ENCODE measurements at regions not wholly inside any gene's neighbourhood (a gene's known extent, or its start where the extent isn't known, plus 50 kb on each side); places are given as distances from the start of the nearest gene placed in this dataset.
"Not testable (repeated sequence)": the region's sequence is repeated elsewhere in the genome, so short reads cannot be mapped to it uniquely, and the experiment has no call there.

DNA sequence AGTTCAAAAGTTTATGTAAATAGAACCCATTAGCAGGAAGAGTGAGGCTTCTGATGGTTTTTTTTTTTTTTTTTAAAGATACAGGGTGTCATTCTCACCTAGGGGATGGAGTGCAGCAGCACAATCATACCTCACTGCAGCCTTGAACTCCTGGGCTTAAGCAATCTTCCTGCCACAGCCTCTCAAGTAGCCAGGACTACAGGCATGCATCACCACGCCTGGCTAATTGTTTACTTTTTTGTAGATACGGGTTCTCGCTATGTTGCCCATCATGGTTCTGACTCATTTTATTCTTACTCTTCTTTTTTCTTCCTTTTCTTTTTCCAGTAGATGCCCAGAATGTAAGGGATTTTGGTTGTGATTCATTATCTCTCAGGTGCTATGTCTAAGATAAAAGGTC, 201.1 kb downstream of the NNT start:
- H3K4me3 ChIP-seq = no peak overlapping the region
- H3K9me3 ChIP-seq = no peaks in the 10 kb centered on the region
- TF ChIP-seq, protein P1, sequence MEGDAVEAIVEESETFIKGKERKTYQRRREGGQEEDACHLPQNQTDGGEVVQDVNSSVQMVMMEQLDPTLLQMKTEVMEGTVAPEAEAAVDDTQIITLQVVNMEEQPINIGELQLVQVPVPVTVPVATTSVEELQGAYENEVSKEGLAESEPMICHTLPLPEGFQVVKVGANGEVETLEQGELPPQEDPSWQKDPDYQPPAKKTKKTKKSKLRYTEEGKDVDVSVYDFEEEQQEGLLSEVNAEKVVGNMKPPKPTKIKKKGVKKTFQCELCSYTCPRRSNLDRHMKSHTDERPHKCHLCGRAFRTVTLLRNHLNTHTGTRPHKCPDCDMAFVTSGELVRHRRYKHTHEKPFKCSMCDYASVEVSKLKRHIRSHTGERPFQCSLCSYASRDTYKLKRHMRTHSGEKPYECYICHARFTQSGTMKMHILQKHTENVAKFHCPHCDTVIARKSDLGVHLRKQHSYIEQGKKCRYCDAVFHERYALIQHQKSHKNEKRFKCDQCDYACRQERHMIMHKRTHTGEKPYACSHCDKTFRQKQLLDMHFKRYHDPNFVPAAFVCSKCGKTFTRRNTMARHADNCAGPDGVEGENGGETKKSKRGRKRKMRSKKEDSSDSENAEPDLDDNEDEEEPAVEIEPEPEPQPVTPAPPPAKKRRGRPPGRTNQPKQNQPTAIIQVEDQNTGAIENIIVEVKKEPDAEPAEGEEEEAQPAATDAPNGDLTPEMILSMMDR (IDR thresholded peaks at IDR 0.05) = no peak

DNA sequence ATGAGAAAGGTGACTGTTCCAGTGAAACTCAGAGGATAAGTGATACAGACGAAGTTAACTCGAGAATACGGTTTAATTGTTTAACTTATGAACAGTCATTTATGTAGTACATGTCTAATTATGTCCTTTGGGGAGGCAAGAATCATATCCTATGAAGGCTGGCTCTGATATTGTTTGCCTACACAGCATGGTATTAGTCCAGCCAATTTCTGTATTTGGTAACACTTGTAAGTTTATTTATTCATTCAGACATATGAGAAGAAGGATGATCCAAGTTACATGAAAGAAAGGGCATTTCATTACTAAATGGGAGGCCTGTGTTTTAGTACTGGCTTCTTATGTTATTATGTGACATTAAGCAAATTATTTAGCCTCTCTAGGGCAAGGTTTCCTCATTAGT, 199.7 kb downstream of the NNT start:
- Histone ChIP-seq H3K27ac (no peak overlapping the region), H3K4me3 (no peak overlapping the region), H3K27me3 (no peaks in the 10 kb centered on the region), H3K9me3 (no peaks in the 10 kb centered on the region), H3K4me1 (no peaks in the 10 kb centered on the region), H3K36me3 (no peaks in the 10 kb centered on the region)
- no peak for DNase-seq (ENCODE audit: low spot score in 2 of 2)
- TF ChIP-seq, protein P1 (IDR thresholded peaks at IDR 0.05) = no peak
- intact Hi-C loops (cut with DNase I) = no loop called here

More for the DNA sequence above, 201.1 kb downstream of the NNT start:
- H3K27ac ChIP-seq = no peak overlapping the region
- no peaks in the 10 kb centered on the region for H3K36me3 ChIP-seq
- no peaks in the 10 kb centered on the region for H3K4me1 ChIP-seq
- intact Hi-C loops (cut with DNase I) = no loop called here
- no peak for DNase-seq (ENCODE audit: low spot score in 2 of 2)
- H3K27me3 ChIP-seq = no peaks in the 10 kb centered on the region

DNA sequence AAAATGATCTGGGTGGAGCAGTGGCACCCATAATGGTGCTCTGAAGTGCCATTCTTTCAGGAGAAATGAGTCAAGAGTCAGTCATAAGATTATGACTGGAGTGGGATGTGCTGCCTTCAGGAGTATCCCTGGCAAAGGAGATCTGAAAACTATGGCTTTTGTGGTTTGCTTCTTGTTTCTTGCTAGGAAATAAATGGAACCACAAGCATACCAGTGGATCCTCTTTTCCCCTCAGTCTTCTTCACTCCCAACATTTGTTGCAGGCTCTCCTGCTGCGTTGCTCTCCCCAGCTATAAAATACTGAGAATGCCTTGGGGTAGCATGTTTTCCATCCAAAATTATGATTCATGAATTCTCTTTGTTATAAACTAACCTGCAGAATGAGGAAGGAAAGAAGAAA, 199.1 kb downstream of the NNT start:
- H3K27me3 ChIP-seq = no peaks in the 10 kb centered on the region
- no peaks in the 10 kb centered on the region for H3K9me3 ChIP-seq
- TF ChIP-seq, protein P1 (IDR thresholded peaks at IDR 0.05) = no peak
- DNase-seq (ENCODE audit: low spot score in 2 of 2) = no peak
- no peaks in the 10 kb centered on the region for H3K36me3 ChIP-seq
- intact Hi-C loops (cut with DNase I) = no loop called here
- H3K4me3 ChIP-seq = no peak overlapping the region
- no peaks in the 10 kb centered on the region for H3K4me1 ChIP-seq
- no peak overlapping the region for H3K27ac ChIP-seq

DNA sequence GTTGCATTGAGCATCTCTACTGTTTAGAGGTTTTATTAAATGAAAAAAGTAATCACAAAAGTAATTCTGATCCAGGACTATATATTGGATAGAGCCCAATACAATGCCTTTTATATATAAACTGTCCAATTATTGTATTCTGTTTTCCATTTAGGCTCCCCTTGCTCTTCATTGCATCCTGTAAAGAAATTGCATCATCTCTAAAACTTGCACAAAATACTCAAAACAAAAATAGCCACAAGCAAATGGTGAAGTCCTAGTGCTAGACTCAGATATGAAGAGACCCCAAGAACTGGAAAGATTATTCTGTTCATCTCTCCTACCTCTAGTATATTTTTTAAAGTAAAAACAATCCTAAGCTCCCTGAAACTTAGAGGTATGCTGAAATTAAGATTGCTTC, 195.8 kb downstream of the NNT start:
- Histone ChIP-seq H3K4me1 (no peaks in the 10 kb centered on the region), H3K27me3 (no peaks in the 10 kb centered on the region), H3K27ac (no peak overlapping the region), H3K9me3 (no peaks in the 10 kb centered on the region), H3K4me3 (no peak overlapping the region), H3K36me3 (no peaks in the 10 kb centered on the region)
- TF ChIP-seq, protein P1 (IDR thresholded peaks at IDR 0.05) = no peak
- intact Hi-C loops (cut with DNase I) = no loop called here
- no peak for DNase-seq (ENCODE audit: low spot score in 2 of 2)

DNA sequence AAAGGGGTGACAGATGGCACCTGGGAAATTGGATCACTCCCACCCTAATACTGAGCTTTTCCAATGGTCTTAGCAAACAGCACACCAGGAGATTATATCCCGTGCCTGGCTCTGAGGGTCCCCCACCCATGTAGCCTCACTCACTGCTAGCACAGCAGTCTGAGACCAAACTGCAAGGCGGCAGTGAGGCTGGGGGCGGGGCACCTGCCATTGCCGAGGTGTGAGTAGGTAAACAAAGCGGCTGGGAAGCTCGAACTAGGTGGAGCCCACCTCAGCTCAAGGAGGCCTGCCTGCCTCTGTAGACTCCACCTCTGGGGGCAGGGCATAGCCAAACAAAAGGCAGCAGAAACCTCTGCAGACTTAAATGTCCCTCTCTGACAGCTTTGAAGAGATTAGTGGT, 188.9 kb downstream of the NNT start:
- H3K27me3 ChIP-seq; DNase-seq (ENCODE audit: low spot score in 2 of 2); intact Hi-C loops (cut with DNase I); H3K4me3 ChIP-seq; H3K4me1 ChIP-seq; H3K27ac ChIP-seq; H3K36me3 ChIP-seq; H3K9me3 ChIP-seq: not testable (repeated sequence)

DNA sequence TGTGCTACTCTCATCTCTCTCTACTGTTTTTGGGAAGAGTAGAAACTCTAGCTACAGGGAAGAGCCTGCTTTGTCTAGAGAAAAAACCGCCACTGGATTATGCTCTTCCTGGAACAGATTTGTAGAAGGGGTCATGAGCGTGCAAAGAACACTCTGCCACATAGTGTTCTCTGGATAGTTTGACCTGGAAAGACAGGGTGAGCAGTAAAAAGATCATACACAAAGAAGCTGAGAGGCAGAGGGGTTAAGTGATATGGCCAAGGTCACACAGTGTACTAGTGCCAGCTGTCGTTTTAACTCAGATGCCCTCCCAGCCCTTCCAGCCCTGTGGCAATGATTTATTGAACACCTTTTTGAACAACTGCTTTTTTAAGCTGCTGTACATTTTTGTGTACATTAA, 182.2 kb downstream of the NNT start:
- intact Hi-C loops (cut with DNase I) = no loop called here
- Histone ChIP-seq H3K27ac (no peak overlapping the region), H3K4me3 (no peak overlapping the region), H3K9me3 (no peaks in the 10 kb centered on the region), H3K4me1 (no peaks in the 10 kb centered on the region), H3K27me3 (no peaks in the 10 kb centered on the region), H3K36me3 (no peaks in the 10 kb centered on the region)
- no peak for DNase-seq (ENCODE audit: low spot score in 2 of 2)
- TF ChIP-seq, protein P1 (IDR thresholded peaks at IDR 0.05) = no peak
